HG03439 (cell line): ENCODE measurements at regions not wholly inside any gene's neighbourhood (a gene's known extent, or its start where the extent isn't known, plus 50 kb on each side); places are given as distances from the start of the nearest gene placed in this dataset.
A peak's percentile ranks its signal among the peaks of the same experiment; 100 is the strongest.

Experiments
- ATAC-seq: cut with Tn5 transposase; IDR thresholded peaks from one replicate; pipeline ENCODE4 v1.9.1; 2021; ENCODE audit warnings: mild to moderate bottlenecking, moderate library complexity; ENCODE audit not compliant: unreplicated experiment

GRCh38 chr13:80040196-80040980 is 300.5 kb downstream of the SPRY2 start:
- ATAC-seq, result no peak

- ATAC-seq, result no peak
Measured at GRCh38 chr13:80039000-80039399, 301.9 kb downstream of the SPRY2 start.

- ATAC-seq, result no peak
Measured at GRCh38 chr13:80038371-80038770, 302.6 kb downstream of the SPRY2 start.

- ATAC-seq, result peak; percentile 85
Measured at GRCh38 chr13:80037505-80037888, 303.4 kb downstream of the SPRY2 start.

- no peak for ATAC-seq
Measured at GRCh38 chr13:80036845-80037504, 304.0 kb downstream of the SPRY2 start.

- no peak for ATAC-seq
Measured at GRCh38 chr13:80035096-80035495, 305.8 kb downstream of the SPRY2 start.

- no peak for ATAC-seq
Measured at GRCh38 chr13:80033951-80034350, 307.0 kb downstream of the SPRY2 start.

GRCh38 chr13:80033286-80033685 is 307.6 kb downstream of the SPRY2 start:
- no peak for ATAC-seq

GRCh38 chr13:80030491-80030890 is 310.4 kb downstream of the SPRY2 start:
- no peak for ATAC-seq

- ATAC-seq, result no peak
Measured at GRCh38 chr13:80029170-80029569, 311.8 kb downstream of the SPRY2 start.

GRCh38 chr13:80022146-80022545 is 318.8 kb downstream of the SPRY2 start:
- no peak for ATAC-seq

GRCh38 chr13:80012251-80012650 is 328.7 kb downstream of the SPRY2 start:
- no peak for ATAC-seq

- ATAC-seq, result no peak
Measured at GRCh38 chr13:80011448-80012212, 329.3 kb downstream of the SPRY2 start.

- no peak for ATAC-seq
Measured at GRCh38 chr13:80010846-80011245, 330.1 kb downstream of the SPRY2 start.

- ATAC-seq, result no peak
Measured at GRCh38 chr13:80010286-80010831, 330.6 kb downstream of the SPRY2 start.

- ATAC-seq, result no peak
Measured at GRCh38 chr13:80009760-80010159, 331.2 kb downstream of the SPRY2 start.

- ATAC-seq, result no peak
Measured at GRCh38 chr13:80006940-80007339, 334.0 kb downstream of the SPRY2 start.

GRCh38 chr13:80001510-80001842 is 339.4 kb downstream of the SPRY2 start:
- no peak for ATAC-seq

GRCh38 chr13:80000684-80001509 is 340.0 kb downstream of the SPRY2 start:
- no peak for ATAC-seq

GRCh38 chr13:79999601-80000000 is 341.3 kb downstream of the SPRY2 start:
- ATAC-seq, result no peak
